PFSK-1 (cell line): ENCODE measurements at regions not wholly inside any gene's neighbourhood (a gene's known extent, or its start where the extent isn't known, plus 50 kb on each side); places are given as distances from the start of the nearest gene placed in this dataset.

ENCODE experiments used
- FOXP2 ChIP-seq: optimal IDR thresholded peaks from 2 replicates; pipeline ENCODE3; 2011; ENCODE audit warnings: borderline replicate concordance, control low read depth, inconsistent platforms; ENCODE audit not compliant: insufficient read depth; ENCODE audit errors: extremely low read length, extremely low read depth
- POLR2AphosphoS5 ChIP-seq: IDR thresholded peaks from 2 replicates; pipeline ENCODE4 v1.6.1; 2012; ENCODE audit warnings: low read depth, mild to moderate bottlenecking, control low read depth, low read length, moderate library complexity
- REST ChIP-seq, 2 experiments: IDR thresholded peaks; 2 replicates each; pipeline versions ENCODE4 v1.6.1 to v1.8.0; 2011 to 2012; ENCODE audit warnings: low read depth in 2 of 2, low read length in 2 of 2, control low read depth in 1 of 2, inconsistent platforms in 1 of 2, mild to moderate bottlenecking in 1 of 2, moderate library complexity in 1 of 2; ENCODE audit not compliant: insufficient read depth in 1 of 2
- SIN3A ChIP-seq: IDR thresholded peaks from 2 replicates; pipeline ENCODE4 v1.6.1; 2012; ENCODE audit warnings: mild to moderate bottlenecking, low read length, moderate library complexity, borderline replicate concordance; ENCODE audit not compliant: insufficient read depth
- TAF1 ChIP-seq: IDR thresholded peaks from 2 replicates; pipeline ENCODE4 v1.6.1; 2012; ENCODE audit warnings: low read length, control low read depth, borderline replicate concordance; ENCODE audit not compliant: insufficient read depth

DNA sequence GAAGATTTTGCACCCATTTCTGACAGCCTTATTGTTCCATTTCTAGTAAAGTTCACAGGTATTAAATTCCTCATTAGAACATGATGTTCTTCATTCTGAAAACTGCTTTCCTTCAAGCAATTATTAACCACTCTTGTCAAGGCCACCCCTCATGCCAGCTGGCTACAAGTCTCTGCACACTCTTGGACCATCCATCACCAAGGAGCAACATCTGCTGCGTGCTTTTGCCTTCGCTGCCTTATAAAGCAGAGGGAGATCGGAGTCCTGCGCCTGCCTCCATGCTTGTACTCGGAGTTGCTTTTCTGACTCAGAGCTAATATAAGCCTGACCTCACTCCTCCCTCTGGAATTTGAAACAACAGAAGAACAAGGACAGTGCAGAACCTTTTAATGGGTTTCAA lies 529.9 kb upstream of the DPP6 start:
- no peak for TF ChIP-seq FOXP2
- TF ChIP-seq POLR2AphosphoS5, result no peak
- TF ChIP-seq REST (IDR thresholded peaks at IDR 0.05; ENCODE audit: insufficient read depth in 1 of 2, low read depth in 2 of 2, low read length in 2 of 2), result no peak
- no peak for TF ChIP-seq SIN3A
- no peak for TF ChIP-seq TAF1

DNA sequence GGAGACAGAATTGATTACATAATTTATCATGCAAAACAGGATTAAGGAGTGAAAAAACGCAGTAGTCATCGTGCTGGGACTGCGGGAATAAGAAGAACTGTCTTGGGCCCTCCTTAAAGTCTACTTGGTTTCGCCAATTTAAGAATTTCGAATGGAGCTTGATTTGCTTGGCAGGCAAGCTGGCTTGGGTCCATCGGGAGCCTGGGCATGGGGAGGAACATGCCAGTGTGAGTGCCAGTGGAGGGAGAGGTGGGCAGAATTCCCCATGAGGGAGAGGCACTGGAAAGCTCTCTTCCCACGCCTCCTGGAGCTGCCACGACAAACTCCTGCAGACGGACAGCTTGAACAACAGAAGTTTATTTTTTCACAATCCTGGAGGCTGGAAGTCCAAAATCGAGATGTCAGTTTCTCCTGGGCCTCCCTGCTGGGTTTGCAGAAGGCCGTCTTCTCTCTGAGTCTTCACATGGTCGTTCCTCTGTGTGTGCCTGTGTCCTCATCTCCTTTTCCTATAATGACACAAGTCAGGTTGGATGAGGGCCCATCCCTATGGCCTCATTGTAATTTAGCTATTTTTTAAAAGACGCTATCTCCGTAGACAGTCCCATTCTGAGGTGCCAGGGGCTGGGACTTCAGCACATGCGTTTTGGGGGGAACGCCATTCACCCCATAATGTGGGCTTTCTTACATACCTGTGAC lies 528.7 kb upstream of the DPP6 start:
- TF ChIP-seq FOXP2, result no peak

GRCh38 chr7:153524070-153524601 lies 528.1 kb upstream of the DPP6 start:
- TF ChIP-seq REST (IDR thresholded peaks at IDR 0.05; ENCODE audit: insufficient read depth in 1 of 2, low read depth in 2 of 2, low read length in 2 of 2), result no peak
- TF ChIP-seq TAF1, result no peak
- no peak for TF ChIP-seq SIN3A
- no peak for TF ChIP-seq FOXP2

DNA sequence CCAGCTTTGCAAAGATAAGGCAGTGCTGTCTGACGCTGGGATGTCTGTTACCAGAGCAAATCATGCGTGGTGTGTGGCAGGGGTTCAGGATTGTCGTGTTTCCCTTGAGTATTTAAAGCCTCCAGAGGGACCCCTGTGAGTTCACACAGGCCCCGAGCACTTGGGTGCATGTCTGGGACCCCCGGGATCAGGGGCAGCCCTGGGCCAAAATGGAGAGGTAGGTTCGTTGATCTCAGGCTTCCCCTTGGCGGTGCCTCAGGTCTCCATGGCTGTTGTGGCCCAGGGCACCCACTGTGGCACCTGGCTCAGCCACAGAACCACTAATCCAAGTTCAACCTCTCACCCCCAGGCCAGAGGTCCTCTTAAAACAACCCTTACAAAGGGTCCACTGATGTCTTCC lies 523.1 kb upstream of the DPP6 start:
- no peak for TF ChIP-seq REST (IDR thresholded peaks at IDR 0.05; ENCODE audit: insufficient read depth in 1 of 2, low read depth in 2 of 2, low read length in 2 of 2)

GRCh38 chr7:153529651-153530165 lies 522.5 kb upstream of the DPP6 start:
- TF ChIP-seq TAF1 (no peak), REST (IDR thresholded peaks at IDR 0.05; ENCODE audit: insufficient read depth in 1 of 2, low read depth in 2 of 2, low read length in 2 of 2) (no peak), SIN3A (no peak), FOXP2 (no peak)
